ENCODE measurements at regions not wholly inside any gene's neighbourhood (a gene's known extent, or its start where the extent isn't known, plus 50 kb on each side); places are given as distances from the start of the nearest gene placed in this dataset.

GRCh38 chr17:6213859-6214258 is 143.7 kb downstream of the WSCD1 start:
- no peak overlapping the region for H3K4me3 ChIP-seq (ENCODE audit: low read length)
- no peak for DNase-seq (ENCODE audit: low read depth)
- TF ChIP-seq, protein P1, sequence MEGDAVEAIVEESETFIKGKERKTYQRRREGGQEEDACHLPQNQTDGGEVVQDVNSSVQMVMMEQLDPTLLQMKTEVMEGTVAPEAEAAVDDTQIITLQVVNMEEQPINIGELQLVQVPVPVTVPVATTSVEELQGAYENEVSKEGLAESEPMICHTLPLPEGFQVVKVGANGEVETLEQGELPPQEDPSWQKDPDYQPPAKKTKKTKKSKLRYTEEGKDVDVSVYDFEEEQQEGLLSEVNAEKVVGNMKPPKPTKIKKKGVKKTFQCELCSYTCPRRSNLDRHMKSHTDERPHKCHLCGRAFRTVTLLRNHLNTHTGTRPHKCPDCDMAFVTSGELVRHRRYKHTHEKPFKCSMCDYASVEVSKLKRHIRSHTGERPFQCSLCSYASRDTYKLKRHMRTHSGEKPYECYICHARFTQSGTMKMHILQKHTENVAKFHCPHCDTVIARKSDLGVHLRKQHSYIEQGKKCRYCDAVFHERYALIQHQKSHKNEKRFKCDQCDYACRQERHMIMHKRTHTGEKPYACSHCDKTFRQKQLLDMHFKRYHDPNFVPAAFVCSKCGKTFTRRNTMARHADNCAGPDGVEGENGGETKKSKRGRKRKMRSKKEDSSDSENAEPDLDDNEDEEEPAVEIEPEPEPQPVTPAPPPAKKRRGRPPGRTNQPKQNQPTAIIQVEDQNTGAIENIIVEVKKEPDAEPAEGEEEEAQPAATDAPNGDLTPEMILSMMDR (IDR thresholded peaks at IDR 0.05; ENCODE audit: insufficient read depth, low read depth, low read length, missing control alignments): no peak

DNA sequence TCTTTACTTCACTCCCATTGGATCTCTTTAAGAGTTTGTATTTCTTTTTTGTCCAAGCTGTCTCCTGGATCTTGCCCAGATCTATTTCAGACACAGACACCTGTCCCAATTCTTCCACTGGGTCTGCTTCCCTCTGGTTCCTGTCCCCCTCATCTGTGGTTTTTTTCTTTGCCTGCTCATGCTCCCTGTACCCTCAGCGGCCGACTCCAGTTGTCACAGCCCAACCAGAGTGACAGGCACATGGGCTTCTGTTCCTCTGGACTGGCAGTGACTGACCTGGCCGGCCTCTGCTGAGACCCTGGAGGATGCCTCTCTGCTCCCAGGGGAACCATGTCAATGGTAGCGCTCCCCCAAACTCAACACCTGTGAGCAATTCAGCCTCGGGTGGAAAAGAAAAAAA is 142.6 kb downstream of the WSCD1 start:
- TF ChIP-seq, protein P1 (IDR thresholded peaks at IDR 0.05; ENCODE audit: insufficient read depth, low read depth, low read length, missing control alignments): no peak
- no peak for DNase-seq (ENCODE audit: low read depth)
- no peak overlapping the region for H3K4me3 ChIP-seq (ENCODE audit: low read length)

DNA sequence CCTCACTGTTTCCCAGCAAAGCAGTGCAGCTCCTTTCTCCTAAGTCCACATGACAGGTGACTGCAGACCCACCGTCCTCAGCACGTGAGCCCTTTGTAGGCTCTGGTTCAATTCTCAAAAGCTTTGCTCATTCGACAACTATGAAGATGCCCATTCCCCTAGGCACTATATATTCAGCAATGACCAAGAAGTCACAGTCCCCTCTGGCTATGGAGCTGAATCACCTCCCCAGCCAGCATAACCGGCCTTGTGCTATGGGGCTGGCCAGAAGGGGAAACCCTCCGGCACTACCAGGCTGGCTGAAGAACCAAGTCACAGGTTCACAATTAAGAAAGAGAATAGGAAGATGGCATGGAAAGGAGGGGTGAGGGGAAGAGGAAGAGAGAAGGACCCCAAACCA is 139.7 kb downstream of the WSCD1 start:
- TF ChIP-seq, protein P1 (IDR thresholded peaks at IDR 0.05; ENCODE audit: insufficient read depth, low read depth, low read length, missing control alignments): no peak
- no peak for DNase-seq (ENCODE audit: low read depth)
- H3K4me3 ChIP-seq (ENCODE audit: low read length): no peak overlapping the region

- TF ChIP-seq, protein P1 (IDR thresholded peaks at IDR 0.05; ENCODE audit: insufficient read depth, low read depth, low read length, missing control alignments): no peak
- DNase-seq (ENCODE audit: low read depth): no peak
- H3K4me3 ChIP-seq (ENCODE audit: low read length): no peak overlapping the region
Observed at GRCh38 chr17:6208608-6209180, 138.5 kb downstream of the WSCD1 start.

DNA sequence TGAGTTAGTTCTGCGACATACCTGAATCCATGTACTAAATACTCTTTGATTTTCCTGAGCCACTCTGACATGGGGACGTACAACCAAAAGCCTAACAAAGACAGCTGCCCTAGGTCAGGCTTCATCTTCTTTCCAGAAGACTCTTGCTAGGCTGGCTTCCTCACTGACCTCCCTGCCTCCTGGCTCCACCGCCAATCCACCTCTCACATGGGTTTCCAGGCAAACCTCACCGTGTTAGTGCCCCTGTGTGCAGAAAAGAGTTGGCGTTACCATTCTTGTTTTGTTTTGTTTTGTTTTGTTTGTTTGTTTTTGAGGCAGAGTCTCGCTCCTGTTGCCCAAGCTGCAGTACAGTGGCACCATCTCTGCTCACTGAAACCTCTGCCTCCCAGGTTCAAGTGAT is 135.3 kb downstream of the WSCD1 start:
- TF ChIP-seq, protein P1 (IDR thresholded peaks at IDR 0.05; ENCODE audit: insufficient read depth, low read depth, low read length, missing control alignments): no peak
- H3K4me3 ChIP-seq (ENCODE audit: low read length): no peak overlapping the region
- no peak for DNase-seq (ENCODE audit: low read depth)

DNA sequence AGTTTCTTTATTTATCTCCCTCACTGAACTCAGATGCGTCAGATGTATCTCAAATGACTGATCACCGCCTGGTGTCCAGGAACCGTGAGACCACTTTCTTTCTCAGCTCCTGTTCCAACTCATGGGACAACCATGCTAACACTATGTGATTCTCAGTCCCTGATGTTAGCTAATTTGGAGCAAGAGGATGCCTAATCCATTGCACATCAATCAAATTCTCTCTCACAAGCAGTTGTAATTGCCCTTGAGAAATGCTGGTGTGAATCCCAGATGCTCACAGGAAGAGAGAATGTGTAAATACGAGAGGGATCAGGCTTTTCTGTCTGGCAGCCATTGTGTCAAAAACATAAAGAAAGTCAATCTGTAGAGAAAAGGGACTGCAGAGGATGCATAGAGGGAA is 134.9 kb downstream of the WSCD1 start:
- no peak overlapping the region for H3K4me3 ChIP-seq (ENCODE audit: low read length)
- DNase-seq (ENCODE audit: low read depth): no peak
- TF ChIP-seq, protein P1 (IDR thresholded peaks at IDR 0.05; ENCODE audit: insufficient read depth, low read depth, low read length, missing control alignments): no peak

DNA sequence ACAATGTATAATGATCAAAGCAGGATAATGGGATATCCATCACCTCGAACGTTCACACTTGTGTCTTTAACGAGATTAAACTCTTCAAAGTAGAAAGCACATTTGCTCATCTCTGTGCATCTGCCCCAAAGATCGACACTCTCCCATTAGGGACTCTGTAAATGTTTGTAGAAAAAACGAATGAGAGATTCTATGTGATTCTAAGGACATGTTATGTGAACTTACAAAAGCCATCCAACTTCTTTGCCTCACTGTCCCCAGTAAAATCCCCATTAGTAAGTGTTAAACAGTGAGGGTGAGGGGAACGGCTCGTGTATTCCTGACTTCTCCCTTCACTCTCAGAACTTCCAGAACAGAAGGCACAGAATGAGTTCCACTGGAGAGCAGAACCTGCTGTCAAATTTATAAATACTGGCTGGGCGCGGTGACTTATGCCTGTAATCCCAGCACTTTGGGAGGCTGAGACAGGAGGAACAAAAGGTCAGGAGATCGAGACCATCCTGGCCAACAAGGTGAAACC is 134.1 kb downstream of the WSCD1 start:
- H3K4me3 ChIP-seq (ENCODE audit: low read length): no peak overlapping the region
- TF ChIP-seq, protein P1 (IDR thresholded peaks at IDR 0.05; ENCODE audit: insufficient read depth, low read depth, low read length, missing control alignments): no peak

More for the DNA sequence above, 134.1 kb downstream of the WSCD1 start:
- no peak for DNase-seq (ENCODE audit: low read depth)
